Upper lobe of left lung (tissue), 4 donors: ENCODE measurements at regions not wholly inside any gene's neighbourhood (a gene's known extent, or its start where the extent isn't known, plus 50 kb on each side); places are given as distances from the start of the nearest gene placed in this dataset.

Source experiments
- POLR2A ChIP-seq, 4 donors: fragments of 450-650 bp; IDR thresholded peaks; one replicate each; pipeline ENCODE4 v1.5.1; 2016 to 2017; ENCODE audit warnings: antibody characterized with exemption in 4 of 4, mild to moderate bottlenecking in 2 of 4
- TF ChIP-seq, protein P1 (sequence below), 6 experiments: fragments of 450-650 bp in 4 of 6; fragments of 200-600 bp in 2 of 6; sonication (generic) in 2 of 6; IDR thresholded peaks; one replicate each; pipeline ENCODE4 v1.5.1; 2016 to 2019; ENCODE audit warnings: antibody characterized with exemption in 6 of 6

DNA sequence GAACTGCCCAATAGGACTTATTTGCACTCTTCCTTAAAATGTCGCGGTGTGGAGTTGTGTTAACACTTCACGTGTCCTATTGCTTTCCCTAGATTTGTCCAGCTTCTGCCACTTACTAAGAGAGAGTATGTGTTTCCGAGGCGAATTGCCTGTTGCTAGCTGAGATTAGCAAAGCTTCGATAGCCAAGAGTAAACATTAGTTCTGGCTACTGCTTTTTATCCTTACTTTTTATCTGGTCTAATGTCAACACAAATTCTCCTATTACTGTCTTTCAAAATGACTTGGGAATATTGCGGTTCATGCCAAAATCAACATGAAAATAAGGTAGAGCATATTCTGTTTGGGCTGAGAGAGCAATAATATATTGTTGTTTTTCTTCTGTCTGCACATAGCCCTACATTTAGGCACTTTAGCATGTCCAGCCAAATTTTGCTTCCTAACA, 90.4 kb upstream of the VEGFC start:
- TF ChIP-seq POLR2A (IDR thresholded peaks at IDR 0.05): no peak
- TF ChIP-seq, protein P1, sequence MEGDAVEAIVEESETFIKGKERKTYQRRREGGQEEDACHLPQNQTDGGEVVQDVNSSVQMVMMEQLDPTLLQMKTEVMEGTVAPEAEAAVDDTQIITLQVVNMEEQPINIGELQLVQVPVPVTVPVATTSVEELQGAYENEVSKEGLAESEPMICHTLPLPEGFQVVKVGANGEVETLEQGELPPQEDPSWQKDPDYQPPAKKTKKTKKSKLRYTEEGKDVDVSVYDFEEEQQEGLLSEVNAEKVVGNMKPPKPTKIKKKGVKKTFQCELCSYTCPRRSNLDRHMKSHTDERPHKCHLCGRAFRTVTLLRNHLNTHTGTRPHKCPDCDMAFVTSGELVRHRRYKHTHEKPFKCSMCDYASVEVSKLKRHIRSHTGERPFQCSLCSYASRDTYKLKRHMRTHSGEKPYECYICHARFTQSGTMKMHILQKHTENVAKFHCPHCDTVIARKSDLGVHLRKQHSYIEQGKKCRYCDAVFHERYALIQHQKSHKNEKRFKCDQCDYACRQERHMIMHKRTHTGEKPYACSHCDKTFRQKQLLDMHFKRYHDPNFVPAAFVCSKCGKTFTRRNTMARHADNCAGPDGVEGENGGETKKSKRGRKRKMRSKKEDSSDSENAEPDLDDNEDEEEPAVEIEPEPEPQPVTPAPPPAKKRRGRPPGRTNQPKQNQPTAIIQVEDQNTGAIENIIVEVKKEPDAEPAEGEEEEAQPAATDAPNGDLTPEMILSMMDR (IDR thresholded peaks at IDR 0.05): no peak
